Kidney epithelial cell (primary cell): ENCODE measurements at regions not wholly inside any gene's neighbourhood (a gene's known extent, or its start where the extent isn't known, plus 50 kb on each side); places are given as distances from the start of the nearest gene placed in this dataset.

Experiments
- DNase-seq: peaks from one replicate; pipeline ENCODE4 v3.0.0-alpha.2; 2010; ENCODE audit warnings: low read depth
- H3K27me3 ChIP-seq: 2 replicates; pipeline ENCODE4 v1.6.0; 2011; ENCODE audit warnings: low read length; ENCODE audit not compliant: control insufficient read depth, insufficient read depth
- H3K36me3 ChIP-seq: 2 replicates; pipeline ENCODE4 v1.5.1; 2011; ENCODE audit warnings: low read length; ENCODE audit not compliant: control insufficient read depth, insufficient read depth
- H3K4me3 ChIP-seq: 2 replicates; pipeline ENCODE4 v1.5.1; 2011; ENCODE audit warnings: low read depth, mild to moderate bottlenecking, control low read depth, low read length
- CTCF ChIP-seq: IDR thresholded peaks from 2 replicates; pipeline ENCODE4 v1.5.1; 2011; ENCODE audit warnings: mild to moderate bottlenecking, moderate library complexity, low read length, control low read depth, inconsistent platforms; ENCODE audit not compliant: insufficient read depth, poor library complexity, severe bottlenecking

GRCh38 chr7:77475181-77475580 is 59.0 kb upstream of the GSAP start:
- Histone ChIP-seq H3K27me3 (no peaks in the 10 kb centered on the region), H3K4me3 (no peak overlapping the region), H3K36me3 (no peaks in the 10 kb centered on the region)
- TF ChIP-seq CTCF, result no peak
- no peak for DNase-seq

GRCh38 chr7:77474756-77475155 is 58.6 kb upstream of the GSAP start:
- no peaks in the 10 kb centered on the region for H3K27me3 ChIP-seq
- no peak for TF ChIP-seq CTCF
- H3K36me3 ChIP-seq, result no peaks in the 10 kb centered on the region
- no peak for DNase-seq
- H3K4me3 ChIP-seq, result no peak overlapping the region

- DNase-seq, result no peak
- no peak overlapping the region for H3K4me3 ChIP-seq
- TF ChIP-seq CTCF, result no peak
- no peaks in the 10 kb centered on the region for H3K36me3 ChIP-seq
- no peaks in the 10 kb centered on the region for H3K27me3 ChIP-seq
Measured at GRCh38 chr7:77473229-77474005, 57.3 kb upstream of the GSAP start.

GRCh38 chr7:77469927-77470326 is 53.8 kb upstream of the GSAP start:
- Histone ChIP-seq H3K4me3 (no peak overlapping the region), H3K36me3 (no peaks in the 10 kb centered on the region), H3K27me3 (no peaks in the 10 kb centered on the region)
- no peak for TF ChIP-seq CTCF
- no peak for DNase-seq

- H3K36me3 ChIP-seq, result no peaks in the 10 kb centered on the region
- no peak for DNase-seq
- H3K4me3 ChIP-seq, result no peak overlapping the region
- no peaks in the 10 kb centered on the region for H3K27me3 ChIP-seq
- no peak for TF ChIP-seq CTCF
Measured at GRCh38 chr7:77467408-77467807, 51.3 kb upstream of the GSAP start.

- H3K4me3 ChIP-seq, result no peak overlapping the region
- TF ChIP-seq CTCF, result no peak
- H3K36me3 ChIP-seq, result no peaks in the 10 kb centered on the region
- H3K27me3 ChIP-seq, result no peaks in the 10 kb centered on the region
- DNase-seq, result no peak
Measured at GRCh38 chr7:77466450-77466849, 50.3 kb upstream of the GSAP start.
